Natural killer cell (primary cell): ENCODE measurements at regions not wholly inside any gene's neighbourhood (a gene's known extent, or its start where the extent isn't known, plus 50 kb on each side); places are given as distances from the start of the nearest gene placed in this dataset.

Experiments used
- ATAC-seq, 3 donors: fragments of 150-1000 bp in 2 of 3; fragments of 200-7000 bp in 1 of 3; cut with Tn5 transposase; 1 replicate in 1 of 3; 2 replicates in 2 of 3; pipeline ENCODE4 v1.10.0; 2021; ENCODE audit warnings: mild to moderate bottlenecking in 2 of 3, moderate library complexity in 2 of 3
- DNase-seq, 2 donors: peaks; one replicate each; pipeline versions ENCODE4 v3.0.0 to v3.0.0-alpha.2; 2013 to 2021; ENCODE audit warnings: mixed read lengths in 1 of 2
- H3K27ac ChIP-seq: one replicate; pipeline ENCODE4 v1.5.1; 2013; ENCODE audit warnings: mild to moderate bottlenecking, low read length
- H3K27me3 ChIP-seq: one replicate; pipeline ENCODE4 v1.6.1; 2013; ENCODE audit warnings: low read length; ENCODE audit not compliant: control insufficient read depth, insufficient read depth
- H3K36me3 ChIP-seq: one replicate; pipeline ENCODE4 v1.6.1; 2013; ENCODE audit warnings: low read length; ENCODE audit not compliant: control insufficient read depth, insufficient read depth
- H3K4me1 ChIP-seq: one replicate; pipeline ENCODE4 v1.6.1; 2013; ENCODE audit warnings: low read length; ENCODE audit not compliant: control insufficient read depth, insufficient read depth
- H3K4me3 ChIP-seq: one replicate; pipeline ENCODE4 v1.5.1; 2013; ENCODE audit warnings: low read length
- H3K9me3 ChIP-seq: one replicate; pipeline ENCODE4 v1.6.1; 2013; ENCODE audit warnings: low read length; ENCODE audit not compliant: control insufficient read depth, insufficient read depth
- H3K27ac Mint-ChIP-seq, 2 donors: one replicate each; pipeline ENCODE4 v1.8.0; 2022; ENCODE audit warnings: mild to moderate bottlenecking in 2 of 2, mixed read lengths in 2 of 2, moderate library complexity in 1 of 2
- H3K27me3 Mint-ChIP-seq, 2 donors: one replicate each; pipeline ENCODE4 v1.8.0; 2022; ENCODE audit warnings: low read depth in 2 of 2, mixed read lengths in 2 of 2
- H3K36me3 Mint-ChIP-seq: one replicate; pipeline ENCODE4 v1.8.0; 2022; ENCODE audit warnings: mixed read lengths
- H3K4me1 Mint-ChIP-seq, 2 donors: one replicate each; pipeline ENCODE4 v1.8.0; 2022; ENCODE audit warnings: mixed read lengths in 2 of 2
- H3K4me3 Mint-ChIP-seq: one replicate; pipeline ENCODE4 v1.8.0; 2022; ENCODE audit warnings: mild to moderate bottlenecking, moderate library complexity, mixed read lengths
- H3K9me3 Mint-ChIP-seq, 2 donors: one replicate each; pipeline ENCODE4 v1.8.0; 2022; ENCODE audit warnings: mixed read lengths in 2 of 2
- CTCF ChIP-seq: fragments of 200-600 bp; IDR thresholded peaks from one replicate; pipeline ENCODE4 v1.8.0; 2022; ENCODE audit warnings: antibody characterized with exemption
- WGBS: methylation state at CpG from one replicate; pipeline ENCODE4 v1.1.7; 2013; ENCODE audit warnings: missing lambda C conversion rate; ENCODE audit not compliant: insufficient coverage; 5-methylcytosine and 5-hydroxymethylcytosine counted together
- intact Hi-C: fragments of 100-400 bp; cut with micrococcal nuclease; formaldehyde crosslinking; loops from one replicate; pipeline ENCODE4 v1.14.2; 2022

GRCh38 chr3:115469649-115470048 is 153.7 kb upstream of the GAP43 start:
- Histone ChIP-seq H3K4me1 (no peaks in the 10 kb centered on the region), H3K9me3 (no peaks in the 10 kb centered on the region), H3K4me3 (no peak overlapping the region), H3K36me3 (no peaks in the 10 kb centered on the region), H3K27me3 (no peaks in the 10 kb centered on the region), H3K27ac (no peak overlapping the region)
- DNase-seq: no peak
- Mint-ChIP-seq H3K4me1 (no peaks in the 10 kb centered on the region), H3K36me3 (no peaks in the 10 kb centered on the region), H3K27me3 (peaks cover 0 to 3% of the 10 kb centered on the region in 2 donors), H3K9me3 (peaks cover 0 to 6% of the 10 kb centered on the region in 2 donors), H3K4me3 (no peak overlapping the region), H3K27ac (no peak overlapping the region)
- no peak for TF ChIP-seq CTCF
- ATAC-seq: no peak
- intact Hi-C loops: no loop called here
- 7% methylated on average over 3 of the region's 3 CpGs for WGBS

- Histone ChIP-seq H3K27me3 (no peaks in the 10 kb centered on the region), H3K27ac (no peak overlapping the region), H3K36me3 (no peaks in the 10 kb centered on the region), H3K4me3 (no peak overlapping the region), H3K4me1 (no peaks in the 10 kb centered on the region), H3K9me3 (no peaks in the 10 kb centered on the region)
- intact Hi-C loops: no loop called here
- H3K36me3 Mint-ChIP-seq: no peaks in the 10 kb centered on the region
- no peak for ATAC-seq
- 89% methylated on average over 3 of the region's 3 CpGs for WGBS
- H3K9me3 Mint-ChIP-seq: peaks cover 0 to 4% of the 10 kb centered on the region in 2 donors
- TF ChIP-seq CTCF: no peak
- no peak overlapping the region for H3K27ac Mint-ChIP-seq
- no peak for DNase-seq
- no peaks in the 10 kb centered on the region for H3K4me1 Mint-ChIP-seq
- H3K27me3 Mint-ChIP-seq: peaks cover 0 to 3% of the 10 kb centered on the region in 2 donors
- no peak overlapping the region for H3K4me3 Mint-ChIP-seq
Measured at GRCh38 chr3:115470254-115470653, 153.1 kb upstream of the GAP43 start.

GRCh38 chr3:115475178-115476041 is 147.9 kb upstream of the GAP43 start:
- no peak overlapping the region for H3K4me3 ChIP-seq
- no peak overlapping the region for H3K4me3 Mint-ChIP-seq
- no peak overlapping the region for H3K27ac Mint-ChIP-seq
- H3K27me3 Mint-ChIP-seq: peaks cover 0 to 3% of the 10 kb centered on the region in 2 donors
- H3K4me1 ChIP-seq: no peaks in the 10 kb centered on the region
- TF ChIP-seq CTCF: no peak
- H3K27ac ChIP-seq: no peak overlapping the region
- H3K36me3 ChIP-seq: no peaks in the 10 kb centered on the region
- H3K27me3 ChIP-seq: no peaks in the 10 kb centered on the region
- no peaks in the 10 kb centered on the region for H3K36me3 Mint-ChIP-seq
- no peak for ATAC-seq
- no peaks in the 10 kb centered on the region for H3K9me3 ChIP-seq
- DNase-seq: no peak
- intact Hi-C loops: no loop called here
- no peaks in the 10 kb centered on the region for H3K4me1 Mint-ChIP-seq
- peaks cover 0 to 2% of the 10 kb centered on the region in 2 donors for H3K9me3 Mint-ChIP-seq
- 91% methylated on average over 8 of the region's 9 CpGs for WGBS

GRCh38 chr3:115476472-115476871 is 146.8 kb upstream of the GAP43 start:
- peaks cover 0 to 3% of the 10 kb centered on the region in 2 donors for H3K9me3 Mint-ChIP-seq
- TF ChIP-seq CTCF: no peak
- H3K27me3 Mint-ChIP-seq: peaks cover 0 to 3% of the 10 kb centered on the region in 2 donors
- H3K27ac ChIP-seq: no peak overlapping the region
- no peak overlapping the region for H3K4me3 ChIP-seq
- H3K27me3 ChIP-seq: no peaks in the 10 kb centered on the region
- no peaks in the 10 kb centered on the region for H3K4me1 Mint-ChIP-seq
- H3K36me3 ChIP-seq: no peaks in the 10 kb centered on the region
- H3K9me3 ChIP-seq: no peaks in the 10 kb centered on the region
- H3K4me1 ChIP-seq: no peaks in the 10 kb centered on the region
- no peak overlapping the region for H3K27ac Mint-ChIP-seq
- intact Hi-C loops: no loop called here
- H3K4me3 Mint-ChIP-seq: no peak overlapping the region
- no peak for ATAC-seq
- no peak for DNase-seq
- no peaks in the 10 kb centered on the region for H3K36me3 Mint-ChIP-seq
